ENCODE measurements at regions not wholly inside any gene's neighbourhood (a gene's known extent, or its start where the extent isn't known, plus 50 kb on each side); places are given as distances from the start of the nearest gene placed in this dataset.
A peak's percentile ranks its signal among the peaks of the same experiment; 100 is the strongest.

- H3K36me3 ChIP-seq (ENCODE audit: insufficient read depth, low read length) = no peaks in the 10 kb centered on the region
- no peak overlapping the region for H3K9ac ChIP-seq (ENCODE audit: low read depth, low read length, poor library complexity, severe bottlenecking)
- no peaks in the 10 kb centered on the region for H3K9me2 ChIP-seq (replicated peaks; ENCODE audit: low read depth, low read length)
- no peaks in the 10 kb centered on the region for H3K9me3 ChIP-seq (ENCODE audit: insufficient read depth, low read depth, low read length)
- H4K20me1 ChIP-seq (ENCODE audit: insufficient read depth, low read length, poor library complexity, severe bottlenecking) = no peaks in the 10 kb centered on the region
- H3K4me3 ChIP-seq (ENCODE audit: low read length, poor library complexity, severe bottlenecking) = no peak overlapping the region
- TF ChIP-seq CTCF (conservative IDR thresholded peaks at IDR 0.05; ENCODE audit: low read length) = peak; percentile 91
- TF ChIP-seq EZH2phosphoT487 (IDR thresholded peaks at IDR 0.05; ENCODE audit: borderline replicate concordance) = no peak
- no peaks in the 10 kb centered on the region for H3K79me2 ChIP-seq (ENCODE audit: insufficient read depth, low read length)
- H3F3A ChIP-seq (ENCODE audit: low read depth) = no peaks in the 10 kb centered on the region
- H3K4me1 ChIP-seq (ENCODE audit: insufficient read depth, low read length, poor library complexity, severe bottlenecking) = no peaks in the 10 kb centered on the region
- H2AFZ ChIP-seq (ENCODE audit: low read length) = peak overlapping the region; percentile 37; the same call in 1 of the 2 replicates
- H3K4me2 ChIP-seq (ENCODE audit: low read depth, low read length, poor library complexity, severe bottlenecking) = no peak overlapping the region
- H3K27me3 ChIP-seq (ENCODE audit: insufficient read depth, low read length, poor library complexity, severe bottlenecking) = no peaks in the 10 kb centered on the region
Measured at GRCh38 chr2:174697255-174697654, 67.0 kb downstream of the CHRNA1 start.

GRCh38 chr2:174694920-174695319 lies 69.4 kb downstream of the CHRNA1 start:
- no peak overlapping the region for H3K4me3 ChIP-seq (ENCODE audit: low read length, poor library complexity, severe bottlenecking)
- H3K27me3 ChIP-seq (ENCODE audit: insufficient read depth, low read length, poor library complexity, severe bottlenecking) = no peaks in the 10 kb centered on the region
- H2AFZ ChIP-seq (ENCODE audit: low read length) = no peak overlapping the region
- no peaks in the 10 kb centered on the region for H3K36me3 ChIP-seq (ENCODE audit: insufficient read depth, low read length)
- no peaks in the 10 kb centered on the region for H3K4me1 ChIP-seq (ENCODE audit: insufficient read depth, low read length, poor library complexity, severe bottlenecking)
- H3F3A ChIP-seq (ENCODE audit: low read depth) = no peaks in the 10 kb centered on the region
- H3K79me2 ChIP-seq (ENCODE audit: insufficient read depth, low read length) = no peaks in the 10 kb centered on the region
- no peaks in the 10 kb centered on the region for H4K20me1 ChIP-seq (ENCODE audit: insufficient read depth, low read length, poor library complexity, severe bottlenecking)
- H3K9me3 ChIP-seq (ENCODE audit: insufficient read depth, low read depth, low read length) = no peaks in the 10 kb centered on the region
- H3K9me2 ChIP-seq (replicated peaks; ENCODE audit: low read depth, low read length) = no peaks in the 10 kb centered on the region
- TF ChIP-seq EZH2phosphoT487 (IDR thresholded peaks at IDR 0.05; ENCODE audit: borderline replicate concordance) = no peak
- no peak for TF ChIP-seq CTCF (conservative IDR thresholded peaks at IDR 0.05; ENCODE audit: low read length)
- no peak overlapping the region for H3K4me2 ChIP-seq (ENCODE audit: low read depth, low read length, poor library complexity, severe bottlenecking)
- no peak overlapping the region for H3K9ac ChIP-seq (ENCODE audit: low read depth, low read length, poor library complexity, severe bottlenecking)

GRCh38 chr2:174694196-174694878 lies 69.9 kb downstream of the CHRNA1 start:
- no peak overlapping the region for H3K9ac ChIP-seq (ENCODE audit: low read depth, low read length, poor library complexity, severe bottlenecking)
- no peaks in the 10 kb centered on the region for H3K36me3 ChIP-seq (ENCODE audit: insufficient read depth, low read length)
- TF ChIP-seq CTCF (conservative IDR thresholded peaks at IDR 0.05; ENCODE audit: low read length) (no peak), EZH2phosphoT487 (IDR thresholded peaks at IDR 0.05; ENCODE audit: borderline replicate concordance) (no peak)
- H3K9me3 ChIP-seq (ENCODE audit: insufficient read depth, low read depth, low read length) = no peaks in the 10 kb centered on the region
- no peaks in the 10 kb centered on the region for H3K79me2 ChIP-seq (ENCODE audit: insufficient read depth, low read length)
- no peaks in the 10 kb centered on the region for H3K27me3 ChIP-seq (ENCODE audit: insufficient read depth, low read length, poor library complexity, severe bottlenecking)
- H3K4me2 ChIP-seq (ENCODE audit: low read depth, low read length, poor library complexity, severe bottlenecking) = no peak overlapping the region
- no peaks in the 10 kb centered on the region for H4K20me1 ChIP-seq (ENCODE audit: insufficient read depth, low read length, poor library complexity, severe bottlenecking)
- no peak overlapping the region for H2AFZ ChIP-seq (ENCODE audit: low read length)
- no peaks in the 10 kb centered on the region for H3F3A ChIP-seq (ENCODE audit: low read depth)
- H3K9me2 ChIP-seq (replicated peaks; ENCODE audit: low read depth, low read length) = no peaks in the 10 kb centered on the region
- no peaks in the 10 kb centered on the region for H3K4me1 ChIP-seq (ENCODE audit: insufficient read depth, low read length, poor library complexity, severe bottlenecking)
- no peak overlapping the region for H3K4me3 ChIP-seq (ENCODE audit: low read length, poor library complexity, severe bottlenecking)
